Right atrium auricular region (tissue), 2 donors: ENCODE measurements at regions not wholly inside any gene's neighbourhood (a gene's known extent, or its start where the extent isn't known, plus 50 kb on each side); places are given as distances from the start of the nearest gene placed in this dataset.
"Not testable (repeated sequence)": the region's sequence is repeated elsewhere in the genome, so short reads cannot be mapped to it uniquely, and the experiment has no call there.

Source experiments
- DNase-seq: peaks from one replicate; pipeline ENCODE4 v3.0.0-alpha.2; 2019; ENCODE audit warnings: low spot score
- H3K27ac ChIP-seq, 2 donors: fragments of 200-600 bp; sonication (generic); 1 replicate in 1 of 2; 2 replicates in 1 of 2; pipeline ENCODE4 v1.5.1; 2016 to 2019
- H3K27me3 ChIP-seq, 2 donors: fragments of 200-600 bp; sonication (generic); one replicate each; pipeline versions ENCODE4 v1.5.1 to v1.6.0; 2017 to 2019
- H3K36me3 ChIP-seq: fragments of 200-600 bp; sonication (generic); one replicate; pipeline ENCODE4 v1.5.1; 2016
- H3K4me1 ChIP-seq, 2 donors: fragments of 200-600 bp; sonication (generic); one replicate each; pipeline versions ENCODE4 v1.5.1 to v1.6.0; 2017 to 2019
- H3K4me3 ChIP-seq, 2 donors: fragments of 200-600 bp; sonication (generic); 1 replicate in 1 of 2; 2 replicates in 1 of 2; pipeline ENCODE4 v1.5.1; 2017 to 2019; ENCODE audit warnings: mild to moderate bottlenecking in 1 of 2, moderate library complexity in 1 of 2
- H3K9me3 ChIP-seq, 2 donors: fragments of 200-600 bp; sonication (generic); one replicate each; pipeline ENCODE4 v1.5.1; 2019
- CTCF ChIP-seq, 2 donors: fragments of 200-600 bp; sonication (generic); IDR thresholded peaks; one replicate each; pipeline ENCODE4 v1.5.1; 2019; ENCODE audit warnings: antibody characterized with exemption in 2 of 2

GRCh38 chr5:93348231-93348630 is 232.8 kb downstream of the NR2F1-AS1 start:
- Histone ChIP-seq H3K9me3 (no peaks in the 10 kb centered on the region), H3K4me3 (no peak overlapping the region), H3K4me1 (no peaks in the 10 kb centered on the region), H3K27ac (no peak overlapping the region), H3K36me3 (no peaks in the 10 kb centered on the region), H3K27me3 (no peaks in the 10 kb centered on the region)
- TF ChIP-seq CTCF (IDR thresholded peaks at IDR 0.05): no peak
- no peak for DNase-seq

DNA sequence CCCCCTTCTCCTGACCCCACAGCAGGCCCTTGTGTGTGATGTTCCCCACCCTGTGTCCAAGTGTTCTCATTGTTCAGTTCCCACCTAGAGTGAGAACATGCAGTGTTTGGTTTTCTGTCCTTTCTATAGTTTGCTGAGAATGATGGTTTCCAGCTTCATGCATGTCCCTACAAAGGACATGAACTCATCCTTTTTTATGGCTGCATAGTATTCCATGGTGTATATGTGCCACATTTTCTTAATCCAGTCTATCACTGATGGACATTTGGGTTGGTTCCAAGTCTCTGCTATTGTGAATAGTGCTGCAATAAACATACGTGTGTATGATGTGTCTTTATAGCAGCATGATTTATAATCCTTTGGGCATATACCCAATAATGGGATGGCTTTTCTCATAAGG is 234.2 kb downstream of the NR2F1-AS1 start:
- DNase-seq, H3K4me3 ChIP-seq, H3K27me3 ChIP-seq, H3K27ac ChIP-seq, H3K9me3 ChIP-seq, H3K36me3 ChIP-seq, H3K4me1 ChIP-seq: not testable (repeated sequence)

DNA sequence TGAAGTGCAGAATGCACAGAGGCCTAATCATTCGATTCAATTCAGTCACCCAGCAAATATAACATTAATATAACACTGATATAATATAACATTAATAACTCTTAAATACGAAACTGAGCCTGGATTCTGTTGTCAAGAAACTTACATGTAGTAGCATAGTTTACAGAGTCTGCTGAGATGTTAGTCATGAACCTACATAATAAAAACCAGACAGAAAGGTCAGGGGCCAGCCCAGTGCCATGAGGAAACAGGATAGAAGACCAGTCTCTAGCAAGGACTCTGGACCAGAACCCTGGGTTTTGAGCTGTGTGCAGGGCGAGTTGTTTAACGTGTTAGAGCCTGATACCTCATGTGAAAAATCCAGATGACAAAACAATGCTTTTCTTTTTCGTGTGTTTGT is 234.7 kb downstream of the NR2F1-AS1 start:
- TF ChIP-seq CTCF (IDR thresholded peaks at IDR 0.05): no peak

GRCh38 chr5:93343570-93343969 is 237.4 kb downstream of the NR2F1-AS1 start:
- Histone ChIP-seq H3K27me3 (no peaks in the 10 kb centered on the region), H3K9me3 (no peaks in the 10 kb centered on the region), H3K4me3 (no peak overlapping the region), H3K27ac (no peak overlapping the region), H3K4me1 (no peaks in the 10 kb centered on the region), H3K36me3 (no peaks in the 10 kb centered on the region)
- TF ChIP-seq CTCF (IDR thresholded peaks at IDR 0.05): no peak
- DNase-seq: no peak

More for the DNA sequence above, 234.7 kb downstream of the NR2F1-AS1 start:
- Histone ChIP-seq H3K36me3 (no peaks in the 10 kb centered on the region), H3K27ac (no peak overlapping the region), H3K4me1 (no peaks in the 10 kb centered on the region), H3K4me3 (no peak overlapping the region), H3K9me3 (no peaks in the 10 kb centered on the region), H3K27me3 (no peaks in the 10 kb centered on the region)
- no peak for DNase-seq

GRCh38 chr5:93342563-93343061 is 238.4 kb downstream of the NR2F1-AS1 start:
- Histone ChIP-seq H3K4me1 (no peaks in the 10 kb centered on the region), H3K4me3 (no peak overlapping the region), H3K27ac (no peak overlapping the region), H3K9me3 (no peaks in the 10 kb centered on the region), H3K27me3 (no peaks in the 10 kb centered on the region), H3K36me3 (no peaks in the 10 kb centered on the region)
- no peak for TF ChIP-seq CTCF (IDR thresholded peaks at IDR 0.05)
- DNase-seq: no peak

GRCh38 chr5:93340881-93341280 is 240.1 kb downstream of the NR2F1-AS1 start:
- Histone ChIP-seq H3K4me1 (no peaks in the 10 kb centered on the region), H3K27ac (no peak overlapping the region), H3K4me3 (no peak overlapping the region), H3K36me3 (no peaks in the 10 kb centered on the region), H3K9me3 (no peaks in the 10 kb centered on the region), H3K27me3 (no peaks in the 10 kb centered on the region)
- no peak for TF ChIP-seq CTCF (IDR thresholded peaks at IDR 0.05)
- no peak for DNase-seq
